OCI-LY7 (cell line): ENCODE measurements at regions not wholly inside any gene's neighbourhood (a gene's known extent, or its start where the extent isn't known, plus 50 kb on each side); places are given as distances from the start of the nearest gene placed in this dataset.

ENCODE experiments used
- BruUV-seq: library from RNA; stranded (reverse); fragments of 400-500 nt; replicated peaks from 2 replicates; lab custom pipeline; 2021; lab: Mats Ljungman, UMichigan
- CTCF ChIA-PET: fragments of 300-600 bp; sonication (Branson Sonifier 250); formaldehyde crosslinking; loops from one replicate; lab custom pipeline; 2022; ENCODE audit warnings: antibody characterized with exemption; ENCODE audit not compliant: unreplicated experiment; lab: Charles Lee
- POLR2A ChIA-PET: fragments of 300-600 bp; sonication (Branson Sonifier 250); formaldehyde crosslinking; loops from one replicate; lab custom pipeline; 2022; ENCODE audit warnings: antibody characterized with exemption; lab: Charles Lee
- DNase-seq: peaks from one replicate; pipeline ENCODE4 v3.0.0-alpha.2; 2015; ENCODE audit warnings: low spot score
- H2AFZ ChIP-seq: fragments of 200-600 bp; sonication (generic), shearing (Covaris generic); 2 replicates; pipeline ENCODE4 v1.6.1; 2014; ENCODE audit warnings: mild to moderate bottlenecking, antibody characterized with exemption, low read length, moderate library complexity
- H3K27ac ChIP-seq: fragments of 200-600 bp; sonication (generic); 2 replicates; pipeline ENCODE4 v1.5.1; 2014; ENCODE audit warnings: mixed run types, low read depth, mild to moderate bottlenecking, moderate library complexity, low read length, inconsistent platforms; ENCODE audit not compliant: poor library complexity, severe bottlenecking
- H3K36me3 ChIP-seq: fragments of 200-600 bp; sonication (generic); 2 replicates; pipeline ENCODE4 v1.6.1; 2014; ENCODE audit warnings: mild to moderate bottlenecking, antibody characterized with exemption, low read length, moderate library complexity, mixed read lengths; ENCODE audit not compliant: insufficient read depth
- H3K4me1 ChIP-seq: fragments of 200-600 bp; sonication (generic); 2 replicates; pipeline ENCODE4 v1.5.1; 2014; ENCODE audit warnings: mild to moderate bottlenecking, low read length; ENCODE audit not compliant: insufficient read depth, poor library complexity, severe bottlenecking
- H3K4me2 ChIP-seq: fragments of 200-600 bp; sonication (generic); 2 replicates; pipeline ENCODE4 v1.6.1; 2014; ENCODE audit warnings: mild to moderate bottlenecking, low read length
- H3K4me3 ChIP-seq: fragments of 200-600 bp; sonication (generic); 2 replicates; pipeline ENCODE4 v1.5.1; 2014; ENCODE audit warnings: mild to moderate bottlenecking, low read depth, low read length; ENCODE audit not compliant: poor library complexity, severe bottlenecking
- H3K79me2 ChIP-seq: fragments of 200-600 bp; sonication (generic); 2 replicates; pipeline ENCODE4 v1.6.1; 2016; ENCODE audit warnings: low read depth, mild to moderate bottlenecking, low read length, moderate library complexity, mixed read lengths; ENCODE audit not compliant: insufficient read depth
- H3K9me2 ChIP-seq: fragments of 200-600 bp; sonication (generic); 2 replicates; pipeline ENCODE4 v1.6.1; 2016; ENCODE audit warnings: mild to moderate bottlenecking, low read length, mixed read lengths; ENCODE audit not compliant: insufficient read depth
- H3K9me3 ChIP-seq: fragments of 200-600 bp; sonication (generic); 2 replicates; pipeline ENCODE4 v1.6.1; 2014; ENCODE audit warnings: mild to moderate bottlenecking, mixed run types, low read length, mixed read lengths
- H4K20me1 ChIP-seq: fragments of 200-600 bp; sonication (generic); 2 replicates; pipeline ENCODE4 v1.6.1; 2014; ENCODE audit warnings: mild to moderate bottlenecking, antibody characterized with exemption, low read length, moderate library complexity, mixed read lengths; ENCODE audit not compliant: insufficient read depth
- CTCF ChIP-seq: fragments of 200-600 bp; sonication (generic); conservative IDR thresholded peaks from 2 replicates; pipeline ENCODE4 v1.5.1; 2014; ENCODE audit warnings: mild to moderate bottlenecking, antibody characterized with exemption, low read length, moderate library complexity, mixed read lengths
- EZH2phosphoT487 ChIP-seq: fragments of 200-600 bp; sonication (generic); IDR thresholded peaks from 2 replicates; pipeline ENCODE4 v1.6.1; 2018; ENCODE audit warnings: low read depth, borderline replicate concordance, mild to moderate bottlenecking, mixed run types, antibody characterized with exemption, low read length, moderate library complexity, mixed read lengths
- intact Hi-C: fragments of 100-400 bp; cut with micrococcal nuclease; formaldehyde crosslinking; loops from one replicate; pipeline ENCODE4 v1.10.0; 2022; ENCODE audit not compliant: unreplicated experiment

- H4K20me1 ChIP-seq: no peaks in the 10 kb centered on the region
- POLR2A ChIA-PET: no interaction called here
- no peaks in the 10 kb centered on the region for H3K9me2 ChIP-seq
- TF ChIP-seq CTCF: no peak
- TF ChIP-seq EZH2phosphoT487: no peak
- H3K27ac ChIP-seq: no peak overlapping the region
- no peak overlapping the region for H2AFZ ChIP-seq
- no peaks in the 10 kb centered on the region for H3K36me3 ChIP-seq
- no TSS peak for BruUV-seq
- intact Hi-C loops: no loop called here
- no peaks in the 10 kb centered on the region for H3K9me3 ChIP-seq
- CTCF ChIA-PET: no interaction called here
- no peak overlapping the region for H3K4me2 ChIP-seq
- DNase-seq: no peak
- H3K4me1 ChIP-seq: no peaks in the 10 kb centered on the region
- H3K4me3 ChIP-seq: no peak overlapping the region
- no peaks in the 10 kb centered on the region for H3K79me2 ChIP-seq
These were observed 1242.8 kb upstream of the DIAPH2 start for GRCh38 chrX:95441836-95442235.

- intact Hi-C loops: no loop called here
- no peaks in the 10 kb centered on the region for H3K9me2 ChIP-seq
- H3K79me2 ChIP-seq: no peaks in the 10 kb centered on the region
- H2AFZ ChIP-seq: no peak overlapping the region
- no peaks in the 10 kb centered on the region for H4K20me1 ChIP-seq
- no peak overlapping the region for H3K27ac ChIP-seq
- no peak for TF ChIP-seq CTCF
- no peak for TF ChIP-seq EZH2phosphoT487
- no peak overlapping the region for H3K4me3 ChIP-seq
- no peaks in the 10 kb centered on the region for H3K36me3 ChIP-seq
- CTCF ChIA-PET: no interaction called here
- BruUV-seq: no TSS peak
- no peaks in the 10 kb centered on the region for H3K9me3 ChIP-seq
- H3K4me2 ChIP-seq: no peak overlapping the region
- DNase-seq: no peak
- POLR2A ChIA-PET: no interaction called here
- H3K4me1 ChIP-seq: no peaks in the 10 kb centered on the region
These were observed 1199.9 kb upstream of the DIAPH2 start for GRCh38 chrX:95484781-95485180.

GRCh38 chrX:95505721-95506120 lies 1178.9 kb upstream of the DIAPH2 start:
- POLR2A ChIA-PET: no interaction called here
- Histone ChIP-seq H3K4me2 (no peak overlapping the region), H2AFZ (no peak overlapping the region), H3K4me1 (no peaks in the 10 kb centered on the region), H4K20me1 (no peaks in the 10 kb centered on the region), H3K27ac (no peak overlapping the region), H3K4me3 (no peak overlapping the region), H3K9me2 (no peaks in the 10 kb centered on the region), H3K36me3 (no peaks in the 10 kb centered on the region), H3K79me2 (no peaks in the 10 kb centered on the region), H3K9me3 (no peaks in the 10 kb centered on the region)
- BruUV-seq: no TSS peak
- no peak for DNase-seq
- intact Hi-C loops: no loop called here
- CTCF ChIA-PET: no interaction called here
- TF ChIP-seq EZH2phosphoT487 (no peak), CTCF (no peak)
